ENCODE measurements at regions not wholly inside any gene's neighbourhood (a gene's known extent, or its start where the extent isn't known, plus 50 kb on each side); places are given as distances from the start of the nearest gene placed in this dataset.

GRCh38 chrX:22712942-22713341 lies 286.8 kb upstream of the DDX53 start:
- TF ChIP-seq, protein P1, sequence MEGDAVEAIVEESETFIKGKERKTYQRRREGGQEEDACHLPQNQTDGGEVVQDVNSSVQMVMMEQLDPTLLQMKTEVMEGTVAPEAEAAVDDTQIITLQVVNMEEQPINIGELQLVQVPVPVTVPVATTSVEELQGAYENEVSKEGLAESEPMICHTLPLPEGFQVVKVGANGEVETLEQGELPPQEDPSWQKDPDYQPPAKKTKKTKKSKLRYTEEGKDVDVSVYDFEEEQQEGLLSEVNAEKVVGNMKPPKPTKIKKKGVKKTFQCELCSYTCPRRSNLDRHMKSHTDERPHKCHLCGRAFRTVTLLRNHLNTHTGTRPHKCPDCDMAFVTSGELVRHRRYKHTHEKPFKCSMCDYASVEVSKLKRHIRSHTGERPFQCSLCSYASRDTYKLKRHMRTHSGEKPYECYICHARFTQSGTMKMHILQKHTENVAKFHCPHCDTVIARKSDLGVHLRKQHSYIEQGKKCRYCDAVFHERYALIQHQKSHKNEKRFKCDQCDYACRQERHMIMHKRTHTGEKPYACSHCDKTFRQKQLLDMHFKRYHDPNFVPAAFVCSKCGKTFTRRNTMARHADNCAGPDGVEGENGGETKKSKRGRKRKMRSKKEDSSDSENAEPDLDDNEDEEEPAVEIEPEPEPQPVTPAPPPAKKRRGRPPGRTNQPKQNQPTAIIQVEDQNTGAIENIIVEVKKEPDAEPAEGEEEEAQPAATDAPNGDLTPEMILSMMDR (IDR thresholded peaks at IDR 0.05), result no peak
- no peak for TF ChIP-seq POLR2A (IDR thresholded peaks at IDR 0.05)

All from sigmoid colon (tissue), 3 donors.